Breast epithelium (tissue), 4 donors: ENCODE measurements at regions not wholly inside any gene's neighbourhood (a gene's known extent, or its start where the extent isn't known, plus 50 kb on each side); places are given as distances from the start of the nearest gene placed in this dataset.

Source experiments
- DNase-seq, 2 donors: peaks; one replicate each; pipeline ENCODE4 v3.0.0-alpha.2; 2019; ENCODE audit warnings: low spot score in 2 of 2
- H3K27ac ChIP-seq, 2 donors: fragments of 200-600 bp; sonication (generic) in 1 of 2; one replicate each; pipeline ENCODE4 v1.5.1; 2016 to 2019; ENCODE audit warnings: mild to moderate bottlenecking in 1 of 2
- H3K27me3 ChIP-seq, 2 donors: fragments of 200-600 bp; sonication (generic) in 1 of 2; one replicate each; pipeline versions ENCODE4 v1.5.1 to v1.6.0; 2017 to 2019; ENCODE audit warnings: control low read depth in 1 of 2, mild to moderate bottlenecking in 1 of 2
- H3K36me3 ChIP-seq: fragments of 200-600 bp; one replicate; pipeline ENCODE4 v1.5.1; 2019
- H3K4me1 ChIP-seq, 2 donors: fragments of 200-600 bp; sonication (generic); one replicate each; pipeline ENCODE4 v1.5.1; 2016 to 2019; ENCODE audit warnings: control low read depth in 1 of 2
- H3K4me3 ChIP-seq, 3 donors: fragments of 200-600 bp; sonication (generic); 1 replicate in 2 of 3; 2 replicates in 1 of 3; pipeline ENCODE4 v1.5.1; 2016 to 2019; ENCODE audit warnings: mild to moderate bottlenecking in 3 of 3, moderate library complexity in 2 of 3
- H3K9me3 ChIP-seq, 2 donors: fragments of 200-600 bp; sonication (generic) in 1 of 2; one replicate each; pipeline ENCODE4 v1.5.1; 2016 to 2019; ENCODE audit warnings: control low read depth in 1 of 2
- CTCF ChIP-seq, 3 donors: fragments of 450-650 bp; IDR thresholded peaks; one replicate each; pipeline ENCODE4 v1.5.1; 2016 to 2017; ENCODE audit warnings: antibody characterized with exemption in 3 of 3, mild to moderate bottlenecking in 3 of 3, moderate library complexity in 3 of 3
- POLR2A ChIP-seq: fragments of 450-650 bp; IDR thresholded peaks from one replicate; pipeline ENCODE4 v1.6.1; 2016; ENCODE audit warnings: antibody characterized with exemption, mild to moderate bottlenecking, moderate library complexity
- POLR2AphosphoS5 ChIP-seq, 3 donors: sonication (generic); formaldehyde crosslinking; IDR thresholded peaks; one replicate each; pipeline ENCODE4 v1.6.1; 2017; ENCODE audit warnings: antibody characterized with exemption in 3 of 3
- intact Hi-C: fragments of 100-400 bp; cut with DNase I; formaldehyde crosslinking; loops from one replicate; pipeline ENCODE4 v1.15.1; 2023; ENCODE audit warnings: low total_unique reads

DNA sequence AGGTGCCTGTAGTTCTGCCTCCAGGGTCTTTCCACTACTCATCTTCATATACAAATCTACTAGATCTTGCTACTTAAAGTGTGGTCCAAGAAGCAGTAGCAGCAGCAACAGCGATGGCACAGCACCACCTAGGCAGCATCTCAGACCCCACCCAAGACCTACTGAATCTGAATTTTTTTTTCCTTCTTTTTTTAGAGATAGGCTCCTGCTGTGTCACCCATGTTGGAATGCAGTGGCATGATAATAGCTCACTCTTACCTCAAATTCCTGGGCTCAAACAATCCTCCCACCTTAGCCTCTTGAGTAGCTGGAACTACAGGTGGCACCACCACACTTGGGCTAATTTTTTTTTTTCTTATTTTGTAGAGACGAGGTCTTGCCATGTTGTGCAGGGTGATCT is 346.7 kb upstream of the TGFBR2 start:
- Histone ChIP-seq H3K27ac (no peak overlapping the region), H3K36me3 (no peaks in the 10 kb centered on the region), H3K4me1 (no peaks in the 10 kb centered on the region), H3K4me3 (no peak overlapping the region), H3K27me3 (no peaks in the 10 kb centered on the region), H3K9me3 (no peaks in the 10 kb centered on the region)
- intact Hi-C loops = no loop called here
- DNase-seq = no peak
- TF ChIP-seq POLR2AphosphoS5 (IDR thresholded peaks at IDR 0.05) (no peak), POLR2A (no peak), CTCF (IDR thresholded peaks at IDR 0.05) (no peak)

DNA sequence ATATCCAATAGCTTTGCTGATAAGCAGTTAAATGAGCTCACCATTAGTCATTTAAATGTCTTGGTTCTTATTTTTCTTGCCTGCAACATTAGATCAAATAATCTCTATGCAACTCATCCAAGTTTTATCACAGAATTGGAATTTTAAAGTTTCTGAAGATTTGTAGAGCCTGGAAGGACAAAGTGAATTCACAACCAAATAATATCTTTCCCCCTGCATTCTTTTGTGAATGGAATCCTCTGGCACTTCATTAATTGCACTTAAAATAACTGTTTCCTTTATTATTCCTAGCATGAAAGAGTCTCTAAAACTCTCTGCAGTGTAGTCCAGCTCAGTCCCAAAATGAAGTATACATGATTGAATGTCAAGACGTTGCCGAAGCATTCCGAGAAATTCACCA is 345.6 kb upstream of the TGFBR2 start:
- Histone ChIP-seq H3K27me3 (no peaks in the 10 kb centered on the region), H3K36me3 (no peaks in the 10 kb centered on the region), H3K9me3 (no peaks in the 10 kb centered on the region), H3K4me1 (no peaks in the 10 kb centered on the region), H3K27ac (no peak overlapping the region), H3K4me3 (no peak overlapping the region)
- no peak for TF ChIP-seq POLR2AphosphoS5 (IDR thresholded peaks at IDR 0.05)
- no peak for TF ChIP-seq CTCF (IDR thresholded peaks at IDR 0.05)
- no peak for TF ChIP-seq POLR2A
- no peak for DNase-seq
- intact Hi-C loops = no loop called here

- no peak for DNase-seq
- Histone ChIP-seq H3K4me1 (no peaks in the 10 kb centered on the region), H3K36me3 (no peaks in the 10 kb centered on the region), H3K27ac (no peak overlapping the region), H3K4me3 (no peak overlapping the region), H3K9me3 (no peaks in the 10 kb centered on the region), H3K27me3 (no peaks in the 10 kb centered on the region)
- intact Hi-C loops = no loop called here
- TF ChIP-seq CTCF (IDR thresholded peaks at IDR 0.05) = no peak
- TF ChIP-seq POLR2AphosphoS5 (IDR thresholded peaks at IDR 0.05) = no peak
- TF ChIP-seq POLR2A = no peak
Measured at GRCh38 chr3:30263238-30263924, 343.0 kb upstream of the TGFBR2 start.

DNA sequence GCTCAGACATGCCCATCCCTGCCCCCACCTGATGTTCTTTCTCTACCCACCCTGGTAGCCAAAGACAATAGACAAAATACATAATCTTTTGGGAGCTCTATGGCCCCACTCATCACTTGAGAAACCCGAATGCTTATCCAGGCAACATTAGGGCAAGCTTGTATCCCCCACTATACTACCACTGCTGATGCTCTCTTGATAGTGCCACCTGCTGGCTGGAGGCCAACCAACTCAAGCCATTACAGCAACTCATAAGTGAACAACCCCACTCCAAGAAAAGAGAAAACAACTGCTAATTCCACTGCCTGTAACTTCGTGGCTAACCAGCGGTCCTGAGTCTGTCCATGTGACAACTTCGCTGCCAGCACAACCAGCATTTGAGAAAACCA is 342.5 kb upstream of the TGFBR2 start:
- intact Hi-C loops = no loop called here
- Histone ChIP-seq H3K4me1 (no peaks in the 10 kb centered on the region), H3K27me3 (no peaks in the 10 kb centered on the region), H3K9me3 (no peaks in the 10 kb centered on the region), H3K36me3 (no peaks in the 10 kb centered on the region), H3K4me3 (no peak overlapping the region), H3K27ac (no peak overlapping the region)
- DNase-seq = no peak
- no peak for TF ChIP-seq POLR2A
- TF ChIP-seq CTCF (IDR thresholded peaks at IDR 0.05) = no peak
- no peak for TF ChIP-seq POLR2AphosphoS5 (IDR thresholded peaks at IDR 0.05)

- Histone ChIP-seq H3K27me3 (no peaks in the 10 kb centered on the region), H3K4me3 (no peak overlapping the region), H3K36me3 (no peaks in the 10 kb centered on the region), H3K9me3 (no peaks in the 10 kb centered on the region), H3K27ac (no peak overlapping the region), H3K4me1 (no peaks in the 10 kb centered on the region)
- TF ChIP-seq POLR2A (no peak), CTCF (IDR thresholded peaks at IDR 0.05) (no peak), POLR2AphosphoS5 (IDR thresholded peaks at IDR 0.05) (no peak)
- DNase-seq = no peak
- intact Hi-C loops = no loop called here
Measured at GRCh38 chr3:30266524-30266923, 339.9 kb upstream of the TGFBR2 start.
